SK-N-SH (cell line): ENCODE measurements at regions not wholly inside any gene's neighbourhood (a gene's known extent, or its start where the extent isn't known, plus 50 kb on each side); places are given as distances from the start of the nearest gene placed in this dataset.

Experiments used
- CTCF ChIA-PET: fragments of 300-600, 350-600 bp; formaldehyde crosslinking; extraction: SDS; loops from one replicate; lab custom pipeline; 2021; lab: Yijun Ruan, JAX
- POLR2A ChIA-PET: fragments of 350-600 bp; sonication (Branson Sonifier 250); formaldehyde crosslinking; extraction: SDS; loops from one replicate; lab custom pipeline; 2020; ENCODE audit warnings: antibody characterized with exemption, inconsistent platforms; lab: Yijun Ruan, JAX
- DNase-seq: peaks from one replicate; pipeline ENCODE4 v3.0.0; 2012
- H2AFZ ChIP-seq: fragments of 200-600 bp; sonication (generic); 2 replicates; pipeline ENCODE4 v1.8.1; 2016; ENCODE audit warnings: antibody characterized with exemption, mild to moderate bottlenecking, low read depth
- H3F3A ChIP-seq: fragments of 200-600 bp; sonication (generic); replicated peaks from 2 replicates; pipeline ENCODE3; 2016; ENCODE audit warnings: antibody characterized with exemption, mild to moderate bottlenecking; ENCODE audit not compliant: insufficient read depth
- H3K27ac ChIP-seq, 2 experiments: fragments of 200-500 bp in 1 of 2; fragments of 200-600 bp in 1 of 2; sonication (Bioruptor generic) in 1 of 2; sonication (generic), shearing (Covaris generic) in 1 of 2; 2 replicates each; pipeline versions ENCODE4 v1.5.1 to v1.6.1; 2014 to 2016; ENCODE audit warnings: low read depth in 2 of 2, inconsistent platforms in 1 of 2, low read length in 1 of 2, mild to moderate bottlenecking in 1 of 2, mixed read lengths in 1 of 2
- H3K27me3 ChIP-seq: fragments of 200-600 bp; sonication (generic), shearing (Covaris generic); 2 replicates; pipeline ENCODE4 v1.6.1; 2016; ENCODE audit warnings: mixed run types; ENCODE audit not compliant: insufficient read depth
- H3K36me3 ChIP-seq, 2 experiments: fragments of 200-500 bp in 1 of 2; fragments of 200-600 bp in 1 of 2; sonication (Bioruptor generic) in 1 of 2; sonication (generic) in 1 of 2; replicated peaks in 1 of 2; 2 replicates each; pipeline versions ENCODE3 to v1.5.1; 2014 to 2016; ENCODE audit warnings: low read length in 1 of 2, mild to moderate bottlenecking in 1 of 2; ENCODE audit not compliant: insufficient read depth in 2 of 2, control insufficient read depth in 1 of 2
- H3K4me1 ChIP-seq, 2 experiments: fragments of 200-500 bp in 1 of 2; fragments of 200-600 bp in 1 of 2; sonication (Bioruptor generic) in 1 of 2; sonication (generic), shearing (Covaris generic) in 1 of 2; 2 replicates each; pipeline versions ENCODE4 v1.5.1 to v1.6.1; 2014 to 2016; ENCODE audit warnings: low read depth in 1 of 2, low read length in 1 of 2, mixed run types in 1 of 2; ENCODE audit not compliant: insufficient read depth in 2 of 2, control insufficient read depth in 1 of 2
- H3K4me2 ChIP-seq: fragments of 200-600 bp; sonication (generic), shearing (Covaris generic); 2 replicates; pipeline ENCODE4 v1.6.1; 2017; ENCODE audit warnings: mixed run types
- H3K4me3 ChIP-seq, 2 experiments: fragments of 200-500 bp in 1 of 2; fragments of 200-600 bp in 1 of 2; sonication (Bioruptor generic) in 1 of 2; sonication (generic), shearing (Covaris generic) in 1 of 2; 2 replicates each; pipeline versions ENCODE4 v1.5.1 to v1.8.1; 2014 to 2016; ENCODE audit warnings: low read depth in 2 of 2, inconsistent platforms in 1 of 2, low read length in 1 of 2, mild to moderate bottlenecking in 1 of 2, mixed read lengths in 1 of 2, moderate library complexity in 1 of 2
- H3K79me2 ChIP-seq: fragments of 200-600 bp; sonication (generic); 2 replicates; pipeline ENCODE4 v1.8.1; 2017; ENCODE audit warnings: mild to moderate bottlenecking; ENCODE audit not compliant: insufficient read depth
- H3K9ac ChIP-seq: fragments of 200-600 bp; sonication (generic); 2 replicates; pipeline ENCODE4 v1.6.1; 2017; ENCODE audit warnings: mixed run types
- H3K9me2 ChIP-seq: fragments of 200-600 bp; sonication (generic); 2 replicates; pipeline ENCODE4 v1.6.1; 2017; ENCODE audit warnings: mixed run types
- H3K9me3 ChIP-seq: fragments of 200-600 bp; sonication (generic); 2 replicates; pipeline ENCODE4 v1.6.1; 2017; ENCODE audit warnings: mixed run types, mild to moderate bottlenecking, moderate library complexity
- H4K20me1 ChIP-seq: fragments of 200-600 bp; sonication (generic); 2 replicates; pipeline ENCODE4 v1.6.1; 2017; ENCODE audit warnings: mild to moderate bottlenecking, mixed run types; ENCODE audit not compliant: insufficient read depth
- CHD2 ChIP-seq: fragments of 150-350 bp; IDR thresholded peaks from 2 replicates; pipeline ENCODE4 v1.6.1; 2018; ENCODE audit warnings: low read length; ENCODE audit not compliant: partially characterized antibody
- ELF1 ChIP-seq: IDR thresholded peaks from 2 replicates; pipeline ENCODE4 v1.4.0; 2012
- FOSL2 ChIP-seq: IDR thresholded peaks from 2 replicates; pipeline ENCODE4 v1.4.0; 2012; ENCODE audit warnings: low read depth, mild to moderate bottlenecking, moderate library complexity, borderline replicate concordance
- GABPA ChIP-seq: IDR thresholded peaks from 2 replicates; pipeline ENCODE4 v1.4.0; 2012; ENCODE audit warnings: low read depth, mild to moderate bottlenecking
- JUND ChIP-seq: IDR thresholded peaks from 2 replicates; pipeline ENCODE4 v1.4.0; 2012
- NFIC ChIP-seq: IDR thresholded peaks from 2 replicates; pipeline ENCODE4 v1.4.0; 2012; ENCODE audit warnings: borderline replicate concordance
- RAD21 ChIP-seq: IDR thresholded peaks from 2 replicates; pipeline ENCODE4 v1.6.1; 2012; ENCODE audit warnings: mild to moderate bottlenecking, low read length
- TAF1 ChIP-seq: IDR thresholded peaks from 2 replicates; pipeline ENCODE4 v1.6.1; 2012; ENCODE audit warnings: low read depth, mild to moderate bottlenecking, low read length, moderate library complexity, borderline replicate concordance
- WGBS: methylation state at CpG from one replicate; pipeline ENCODE4 v1.1.6; 2017; ENCODE audit warnings: low lambda C conversion rate; 5-methylcytosine and 5-hydroxymethylcytosine counted together
- TF ChIP-seq, protein P1 (sequence below): IDR thresholded peaks from 2 replicates; pipeline ENCODE4 v1.4.0; 2012; ENCODE audit warnings: low read depth, borderline replicate concordance
- TF ChIP-seq, protein P2 (sequence below): fragments of 150-350 bp; IDR thresholded peaks from 2 replicates; pipeline ENCODE4 v1.6.1; 2016; ENCODE audit warnings: mild to moderate bottlenecking, low read depth, low read length

DNA sequence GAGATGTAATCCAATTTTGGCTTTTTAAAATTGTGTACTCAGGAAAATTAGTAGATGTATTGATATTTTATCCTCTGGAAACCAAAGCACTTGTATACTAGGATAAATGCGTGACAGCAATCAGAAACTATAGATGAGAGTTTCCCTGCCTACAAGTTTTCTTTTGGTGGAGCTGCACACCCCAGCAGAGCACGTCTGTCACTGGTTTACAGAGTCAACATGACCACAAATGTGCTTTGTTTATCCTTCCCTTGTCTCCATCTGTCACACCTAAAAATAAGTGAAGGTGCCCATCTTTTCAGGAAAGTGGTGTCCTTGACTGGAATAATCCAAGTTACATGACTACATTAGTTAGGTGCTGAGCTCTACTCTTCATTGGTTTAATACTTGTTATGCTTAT is 210.4 kb upstream of the DSEL start:
- no peak for DNase-seq
- no peaks in the 10 kb centered on the region for H3K36me3 ChIP-seq
- no peaks in the 10 kb centered on the region for H3K4me1 ChIP-seq
- H3K79me2 ChIP-seq = no peaks in the 10 kb centered on the region
- TF ChIP-seq GABPA = no peak
- TF ChIP-seq CHD2 = no peak
- no peak for TF ChIP-seq TAF1
- TF ChIP-seq, protein P1, sequence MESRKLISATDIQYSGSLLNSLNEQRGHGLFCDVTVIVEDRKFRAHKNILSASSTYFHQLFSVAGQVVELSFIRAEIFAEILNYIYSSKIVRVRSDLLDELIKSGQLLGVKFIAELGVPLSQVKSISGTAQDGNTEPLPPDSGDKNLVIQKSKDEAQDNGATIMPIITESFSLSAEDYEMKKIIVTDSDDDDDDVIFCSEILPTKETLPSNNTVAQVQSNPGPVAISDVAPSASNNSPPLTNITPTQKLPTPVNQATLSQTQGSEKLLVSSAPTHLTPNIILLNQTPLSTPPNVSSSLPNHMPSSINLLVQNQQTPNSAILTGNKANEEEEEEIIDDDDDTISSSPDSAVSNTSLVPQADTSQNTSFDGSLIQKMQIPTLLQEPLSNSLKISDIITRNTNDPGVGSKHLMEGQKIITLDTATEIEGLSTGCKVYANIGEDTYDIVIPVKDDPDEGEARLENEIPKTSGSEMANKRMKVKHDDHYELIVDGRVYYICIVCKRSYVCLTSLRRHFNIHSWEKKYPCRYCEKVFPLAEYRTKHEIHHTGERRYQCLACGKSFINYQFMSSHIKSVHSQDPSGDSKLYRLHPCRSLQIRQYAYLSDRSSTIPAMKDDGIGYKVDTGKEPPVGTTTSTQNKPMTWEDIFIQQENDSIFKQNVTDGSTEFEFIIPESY = no peak
- TF ChIP-seq FOSL2 = no peak
- no peak for TF ChIP-seq ELF1
- TF ChIP-seq, all 33 proteins: peak for 0
- peaks cover 14% of the 10 kb centered on the region for H3F3A ChIP-seq
- H3K4me3 ChIP-seq = no peak overlapping the region
- no peaks in the 10 kb centered on the region for H3K27me3 ChIP-seq
- POLR2A ChIA-PET = no interaction called here
- CTCF ChIA-PET = no interaction called here
- H3K9me2 ChIP-seq = no peaks in the 10 kb centered on the region
- no peaks in the 10 kb centered on the region; the same call in 1 of the 2 replicates for H3K9me3 ChIP-seq
- no peak overlapping the region for H3K4me2 ChIP-seq
- H4K20me1 ChIP-seq = no peaks in the 10 kb centered on the region
- no peak overlapping the region for H2AFZ ChIP-seq
- no peak overlapping the region for H3K27ac ChIP-seq
- H3K9ac ChIP-seq = no peak overlapping the region
- WGBS = 30% methylated on average over 2 of the region's 2 CpGs

DNA sequence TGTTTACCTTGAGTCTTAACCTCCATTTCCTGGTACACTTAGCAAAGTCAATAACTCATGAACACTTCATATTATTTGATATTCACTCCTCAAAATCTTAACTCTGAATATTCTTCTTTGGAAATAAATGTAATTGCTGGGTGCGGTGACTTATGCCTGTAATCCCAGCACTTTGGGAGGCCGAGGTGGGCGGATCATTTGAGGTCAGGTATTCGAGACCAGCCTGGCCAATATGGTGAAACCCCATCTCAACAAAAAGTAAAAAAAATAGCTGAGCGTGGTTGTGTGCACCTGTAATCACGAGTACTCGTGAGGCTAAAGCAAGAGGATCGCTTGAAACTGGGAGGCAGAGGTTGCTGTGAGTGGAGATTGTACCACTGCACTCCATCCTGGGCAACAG is 201.3 kb upstream of the DSEL start:
- Histone ChIP-seq H3K9ac (no peak overlapping the region), H3K4me3 (no peak overlapping the region), H2AFZ (0 out of 2 replicates have a peak overlapping the region, but pooled peaks have one; percentile 29), H3K79me2 (no peaks in the 10 kb centered on the region), H3K4me1 (no peaks in the 10 kb centered on the region; a peak in 1 of 4 replicates), H3K4me2 (no peak overlapping the region), H4K20me1 (no peaks in the 10 kb centered on the region), H3K9me3 (no peaks in the 10 kb centered on the region), H3K9me2 (no peaks in the 10 kb centered on the region), H3F3A (no peaks in the 10 kb centered on the region), H3K36me3 (no peaks in the 10 kb centered on the region), H3K27ac (no peak overlapping the region), H3K27me3 (no peaks in the 10 kb centered on the region)
- ChIA-PET CTCF (no interaction called here), POLR2A (no interaction called here)
- WGBS = 76% methylated on average over 8 of the region's 8 CpGs
- DNase-seq = no peak
- TF ChIP-seq NFIC = no peak
- no peak for TF ChIP-seq JUND
- TF ChIP-seq RAD21 = no peak
- TF ChIP-seq, protein P2, sequence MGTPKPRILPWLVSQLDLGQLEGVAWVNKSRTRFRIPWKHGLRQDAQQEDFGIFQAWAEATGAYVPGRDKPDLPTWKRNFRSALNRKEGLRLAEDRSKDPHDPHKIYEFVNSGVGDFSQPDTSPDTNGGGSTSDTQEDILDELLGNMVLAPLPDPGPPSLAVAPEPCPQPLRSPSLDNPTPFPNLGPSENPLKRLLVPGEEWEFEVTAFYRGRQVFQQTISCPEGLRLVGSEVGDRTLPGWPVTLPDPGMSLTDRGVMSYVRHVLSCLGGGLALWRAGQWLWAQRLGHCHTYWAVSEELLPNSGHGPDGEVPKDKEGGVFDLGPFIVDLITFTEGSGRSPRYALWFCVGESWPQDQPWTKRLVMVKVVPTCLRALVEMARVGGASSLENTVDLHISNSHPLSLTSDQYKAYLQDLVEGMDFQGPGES = no peak
